Heart left ventricle (tissue), 16 donors: ENCODE measurements at regions not wholly inside any gene's neighbourhood (a gene's known extent, or its start where the extent isn't known, plus 50 kb on each side); places are given as distances from the start of the nearest gene placed in this dataset.

Experiments
- ATAC-seq, 4 donors: fragments of 200-7000 bp; cut with Tn5 transposase; one replicate each; pipeline ENCODE4 v1.9.1; 2020 to 2022; ENCODE audit warnings: moderate library complexity in 4 of 4, mild to moderate bottlenecking in 3 of 4, moderate number of reproducible peaks in 1 of 4
- DNase-seq, 5 donors: peaks; one replicate each; pipeline ENCODE4 v3.0.0-alpha.2; 2020
- H3K27ac ChIP-seq, 12 donors: fragments of 200-600 bp; sonication (generic) in 4 of 12; one replicate each; pipeline versions ENCODE4 v1.5.0 to v1.8.0; 2016 to 2022; ENCODE audit warnings: mild to moderate bottlenecking in 2 of 12
- H3K27me3 ChIP-seq, 9 donors: fragments of 200-600 bp; sonication (generic) in 2 of 9; one replicate each; pipeline versions ENCODE4 v1.5.1 to v1.8.0; 2016 to 2022; ENCODE audit warnings: mild to moderate bottlenecking in 3 of 9
- H3K36me3 ChIP-seq, 9 donors: fragments of 200-600 bp; sonication (generic) in 2 of 9; one replicate each; pipeline versions ENCODE4 v1.5.0 to v1.8.0; 2018 to 2022; ENCODE audit warnings: mild to moderate bottlenecking in 2 of 9
- H3K4me1 ChIP-seq, 12 donors: fragments of 200-600 bp; sonication (generic) in 4 of 12; one replicate each; pipeline versions ENCODE4 v1.5.0 to v1.8.0; 2016 to 2022; ENCODE audit warnings: mild to moderate bottlenecking in 3 of 12
- H3K4me3 ChIP-seq, 12 donors: fragments of 200-600 bp; sonication (generic) in 4 of 12; one replicate each; pipeline versions ENCODE4 v1.5.0 to v1.8.0; 2017 to 2022; ENCODE audit warnings: mild to moderate bottlenecking in 9 of 12, moderate library complexity in 4 of 12
- H3K9me3 ChIP-seq, 12 donors: fragments of 200-600 bp; sonication (generic) in 4 of 12; one replicate each; pipeline versions ENCODE4 v1.5.0 to v1.8.0; 2016 to 2022; ENCODE audit warnings: mild to moderate bottlenecking in 1 of 12
- POLR2A ChIP-seq, 2 donors: fragments of 450-650 bp; IDR thresholded peaks; one replicate each; pipeline ENCODE4 v1.6.1; 2017; ENCODE audit warnings: antibody characterized with exemption in 2 of 2, mild to moderate bottlenecking in 2 of 2, moderate library complexity in 2 of 2
- WGBS, 4 donors: extraction: QIAGEN DNeasy Blood & Tissue Kit in 2 of 4; methylation state at CpG; one replicate each; pipeline versions ENCODE4 v1.1.5 to v1.1.7; 2013 to 2018; 5-methylcytosine and 5-hydroxymethylcytosine counted together
- intact Hi-C, 10 donors: fragments of 100-400 bp; cut with DNase I; formaldehyde crosslinking; loops; one replicate each; pipeline versions ENCODE4 v1.11.1 to v1.14.2; 2022
- TF ChIP-seq, protein P1 (sequence below), 12 donors: fragments of 200-600 bp; sonication (generic) in 4 of 12; IDR thresholded peaks; one replicate each; pipeline versions ENCODE4 v1.5.0 to v1.8.0; 2018 to 2022; ENCODE audit warnings: antibody characterized with exemption in 12 of 12, mild to moderate bottlenecking in 5 of 12
- donor health status: ischemic (EF 13 %, LVEDD 7.1; RV severe dilation, severe dysfunction).
- donor health status: healthy with polysubstance abuse.
- donor health status: DM: no; HTN: yes; CAD: no.
- donor health status: DM: no; HTN: no; CAD: no.
- donor health status: ischemic (EF 25% LVEDD 6.9; RV normal size, moderate dysfunction).
- donor health status: ischemic (EF 25% LVEDD 5.7; RV mildly dilated, moderate dysfunction).
- donor health status: healthy.
- donor health status: DM: yes; HTN: yes; CAD: no.
- donor health status: ischemic (EF 35%, LVEDD 5.7; RV mildly dilated, moderate dysfunction).
- donor health status: nonischemic (EF 11% LVEDD 7.7; RV severe dilation, severe dysfunction).
- donor health status: DM: yes; HTN: yes; CAD: no.
- donor health status: PGD.
- donor health status: ischemic (EF 29% LVEDD 5.4; RV normal size, mild dysfunction).
- donor health status: nonischemic (EF 23%, LVEDD 6.1; RV moderate dilation, normal function).

DNA sequence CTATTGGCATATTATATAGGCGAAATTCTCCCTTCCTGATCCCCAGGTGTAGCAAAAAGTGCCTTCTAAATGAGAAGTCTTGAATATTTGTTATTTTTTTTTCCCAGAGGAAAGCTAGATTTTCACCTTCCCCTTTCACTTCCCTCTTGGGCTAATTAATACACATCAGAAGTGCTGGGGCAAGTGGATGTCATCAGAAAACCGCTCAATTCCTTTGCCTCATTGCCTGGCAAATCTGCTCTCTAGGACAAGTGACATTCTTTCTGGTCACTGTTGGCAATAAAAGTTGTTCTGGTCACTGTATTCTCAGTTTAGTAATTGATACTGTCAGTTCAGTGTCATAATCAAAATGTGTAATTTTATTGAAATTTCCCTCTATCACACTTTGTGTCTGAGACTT lies 174.5 kb downstream of the ETNK1 start:
- no peak overlapping the region for H3K4me3 ChIP-seq
- TF ChIP-seq POLR2A (IDR thresholded peaks at IDR 0.05), result no peak
- TF ChIP-seq, protein P1, sequence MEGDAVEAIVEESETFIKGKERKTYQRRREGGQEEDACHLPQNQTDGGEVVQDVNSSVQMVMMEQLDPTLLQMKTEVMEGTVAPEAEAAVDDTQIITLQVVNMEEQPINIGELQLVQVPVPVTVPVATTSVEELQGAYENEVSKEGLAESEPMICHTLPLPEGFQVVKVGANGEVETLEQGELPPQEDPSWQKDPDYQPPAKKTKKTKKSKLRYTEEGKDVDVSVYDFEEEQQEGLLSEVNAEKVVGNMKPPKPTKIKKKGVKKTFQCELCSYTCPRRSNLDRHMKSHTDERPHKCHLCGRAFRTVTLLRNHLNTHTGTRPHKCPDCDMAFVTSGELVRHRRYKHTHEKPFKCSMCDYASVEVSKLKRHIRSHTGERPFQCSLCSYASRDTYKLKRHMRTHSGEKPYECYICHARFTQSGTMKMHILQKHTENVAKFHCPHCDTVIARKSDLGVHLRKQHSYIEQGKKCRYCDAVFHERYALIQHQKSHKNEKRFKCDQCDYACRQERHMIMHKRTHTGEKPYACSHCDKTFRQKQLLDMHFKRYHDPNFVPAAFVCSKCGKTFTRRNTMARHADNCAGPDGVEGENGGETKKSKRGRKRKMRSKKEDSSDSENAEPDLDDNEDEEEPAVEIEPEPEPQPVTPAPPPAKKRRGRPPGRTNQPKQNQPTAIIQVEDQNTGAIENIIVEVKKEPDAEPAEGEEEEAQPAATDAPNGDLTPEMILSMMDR (IDR thresholded peaks at IDR 0.05), result no peak
- H3K9me3 ChIP-seq, result no peaks in the 10 kb centered on the region
- no peaks in the 10 kb centered on the region for H3K27me3 ChIP-seq
- DNase-seq (no peak), ATAC-seq (no peak)
- 70 to 82% (median 77%) methylated on average over 2 of the region's 2 CpGs for WGBS, 4 donors
- intact Hi-C loops, result no loop called here
- H3K27ac ChIP-seq, result no peak overlapping the region
- no peaks in the 10 kb centered on the region for H3K4me1 ChIP-seq
- no peaks in the 10 kb centered on the region for H3K36me3 ChIP-seq

DNA sequence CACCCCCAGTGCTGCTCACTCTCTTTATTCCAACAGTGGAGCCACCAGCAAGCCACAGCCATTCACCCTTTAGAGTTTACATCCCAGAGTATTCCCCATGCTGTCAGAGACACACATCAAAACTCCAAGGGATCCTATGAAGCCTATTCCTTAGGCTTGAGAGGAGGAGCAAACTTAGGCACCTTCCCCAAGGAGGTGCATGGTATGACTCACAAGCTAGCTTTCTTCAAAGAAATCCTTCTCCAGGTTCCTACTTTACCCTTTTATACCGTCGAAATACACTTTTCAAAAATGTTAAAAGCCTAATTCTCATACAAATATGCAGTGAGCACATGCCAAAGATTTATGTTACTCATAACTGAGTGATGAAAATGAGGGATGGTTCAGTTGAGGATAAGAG lies 175.4 kb downstream of the ETNK1 start:
- 69 to 82% (median 74%) methylated on average over 2 of the region's 2 CpGs for WGBS, 4 donors
- Histone ChIP-seq H3K36me3 (no peaks in the 10 kb centered on the region), H3K27me3 (no peaks in the 10 kb centered on the region), H3K4me1 (no peaks in the 10 kb centered on the region), H3K27ac (no peak overlapping the region), H3K9me3 (no peaks in the 10 kb centered on the region), H3K4me3 (no peak overlapping the region)
- TF ChIP-seq, protein P1 (IDR thresholded peaks at IDR 0.05), result no peak
- TF ChIP-seq POLR2A (IDR thresholded peaks at IDR 0.05), result no peak
- intact Hi-C loops, result no loop called here
- no peak for ATAC-seq
- no peak for DNase-seq

DNA sequence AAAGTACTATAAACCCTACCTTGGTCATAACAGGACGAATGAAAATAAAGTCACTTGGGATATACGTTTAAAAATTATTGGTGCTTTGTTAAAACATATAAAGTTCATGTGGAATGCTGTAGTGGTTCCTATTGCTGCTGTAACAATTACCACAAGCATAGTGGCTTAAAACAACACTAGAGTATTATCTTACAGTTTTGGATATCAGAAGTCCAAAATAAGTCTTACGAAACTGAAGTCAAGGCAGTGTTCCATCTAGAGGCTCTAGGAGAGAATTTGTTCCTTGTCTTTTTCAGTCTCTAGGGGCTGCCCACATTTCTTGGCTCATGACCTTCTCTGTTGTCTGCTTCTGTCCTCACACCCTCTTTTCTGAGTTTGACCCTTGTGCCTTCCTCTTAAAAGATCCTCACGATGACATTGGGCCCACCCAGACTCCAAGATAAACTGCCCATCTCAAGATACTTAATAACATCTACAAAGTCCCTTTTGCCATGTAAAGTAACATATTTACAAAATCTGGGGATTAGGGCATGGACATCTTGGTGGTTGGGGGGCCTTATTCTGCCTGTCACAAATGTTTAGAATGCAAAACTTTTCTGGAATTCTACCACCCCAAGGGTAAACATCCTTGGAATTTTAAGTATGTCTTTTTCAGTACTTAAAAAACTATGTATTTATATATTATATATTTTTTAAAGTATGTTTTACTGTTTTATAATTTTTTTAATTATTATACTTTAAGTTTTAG lies 178.1 kb downstream of the ETNK1 start:
- TF ChIP-seq, protein P1 (IDR thresholded peaks at IDR 0.05), result no peak
- TF ChIP-seq POLR2A (IDR thresholded peaks at IDR 0.05), result no peak
- Histone ChIP-seq H3K4me3 (no peak overlapping the region), H3K27ac (no peak overlapping the region), H3K4me1 (no peaks in the 10 kb centered on the region), H3K36me3 (no peaks in the 10 kb centered on the region), H3K27me3 (no peaks in the 10 kb centered on the region), H3K9me3 (no peaks in the 10 kb centered on the region)
- intact Hi-C loops, result no loop called here
- DNase-seq, result no peak
- no peak for ATAC-seq
- WGBS, 4 donors, result 74 to 83% (median 77%) methylated on average over 4 of the region's 4 CpGs

DNA sequence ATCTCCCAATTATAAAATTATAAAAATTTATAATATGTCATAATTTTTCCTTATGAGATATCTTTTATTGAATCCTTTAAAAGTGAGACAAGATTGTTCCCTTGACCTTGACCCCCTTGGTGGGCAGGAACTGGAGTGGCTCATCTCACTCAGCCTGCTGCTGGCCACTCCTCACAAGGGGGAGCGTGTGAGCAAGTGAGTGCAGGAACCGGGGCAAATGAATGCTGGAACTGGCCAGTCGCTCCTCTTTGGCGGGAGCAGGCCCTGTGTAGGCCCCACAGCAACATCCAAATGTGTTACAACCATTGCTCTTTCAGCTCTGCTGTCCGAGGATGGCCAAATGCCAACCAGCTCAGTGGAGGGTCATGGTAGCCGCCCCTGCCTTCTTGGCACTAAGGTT lies 178.8 kb downstream of the ETNK1 start:
- Histone ChIP-seq H3K27me3 (no peaks in the 10 kb centered on the region), H3K4me1 (no peaks in the 10 kb centered on the region), H3K27ac (no peak overlapping the region), H3K36me3 (no peaks in the 10 kb centered on the region), H3K9me3 (no peaks in the 10 kb centered on the region), H3K4me3 (no peak overlapping the region)
- WGBS, 4 donors, result 82 to 88% (median 84%) methylated on average over 6 of the region's 6 CpGs
- ATAC-seq, result no peak
- DNase-seq, result no peak
- TF ChIP-seq, protein P1 (IDR thresholded peaks at IDR 0.05), result no peak
- TF ChIP-seq POLR2A (IDR thresholded peaks at IDR 0.05), result no peak
- intact Hi-C loops, result no loop called here
